G401.6 (cell line): ENCODE measurements at regions not wholly inside any gene's neighbourhood (a gene's known extent, or its start where the extent isn't known, plus 50 kb on each side); places are given as distances from the start of the nearest gene placed in this dataset.
"Not testable (repeated sequence)": the region's sequence is repeated elsewhere in the genome, so short reads cannot be mapped to it uniquely, and the experiment has no call there.

Source experiments
- FAIRE-seq: peaks from 2 replicates; lab custom pipeline; 2012; peaks lifted over from hg19 to GRCh38; lab: Jason Lieb, UNC

DNA sequence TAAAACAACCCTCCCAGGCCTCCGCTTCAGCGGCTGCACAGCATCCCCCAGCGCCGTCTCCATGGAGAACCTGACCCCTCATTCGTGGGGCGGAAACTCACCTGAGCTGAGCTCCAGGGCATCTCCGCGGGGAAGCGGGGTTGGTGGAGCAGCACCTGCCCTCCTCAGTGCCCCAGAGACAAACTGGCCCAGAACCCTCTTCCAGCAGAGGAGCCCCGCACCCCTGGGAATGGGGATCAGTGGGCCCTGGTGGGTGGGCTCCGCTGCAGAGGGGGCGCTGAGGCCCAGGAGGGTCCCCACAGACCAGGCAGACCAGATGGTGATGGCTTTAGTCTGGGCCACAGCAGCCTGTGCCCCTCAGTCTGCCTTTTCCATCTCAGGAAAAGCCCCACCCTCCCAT, 261.2 kb downstream of the ADGRD1 start:
- not testable (repeated sequence) for FAIRE-seq

DNA sequence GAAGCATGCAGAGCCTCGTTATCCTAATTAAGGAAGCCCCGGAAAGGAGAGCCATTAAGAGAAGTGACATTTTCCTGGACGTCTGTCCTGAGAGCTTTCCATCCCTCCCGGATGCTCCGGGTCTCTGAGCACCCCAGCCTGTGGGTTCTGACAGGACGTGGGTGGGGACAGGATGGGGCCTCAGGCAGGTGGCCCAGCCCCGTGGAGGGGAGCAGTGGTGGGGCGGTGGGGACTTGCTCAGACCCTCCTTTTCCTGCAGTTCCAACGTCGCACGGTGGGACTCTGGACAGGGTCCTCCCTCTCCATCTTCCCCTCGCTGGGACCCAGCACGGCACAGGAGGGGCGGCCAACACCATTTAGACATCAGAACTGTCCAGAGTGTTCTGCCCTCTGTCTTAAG, 262.9 kb downstream of the ADGRD1 start:
- FAIRE-seq = not testable (repeated sequence)

- no peak for FAIRE-seq
Measured at GRCh38 chr12:131217024-131217586, 263.4 kb downstream of the ADGRD1 start.

GRCh38 chr12:131218026-131218922, 264.6 kb downstream of the ADGRD1 start:
- no peak for FAIRE-seq

DNA sequence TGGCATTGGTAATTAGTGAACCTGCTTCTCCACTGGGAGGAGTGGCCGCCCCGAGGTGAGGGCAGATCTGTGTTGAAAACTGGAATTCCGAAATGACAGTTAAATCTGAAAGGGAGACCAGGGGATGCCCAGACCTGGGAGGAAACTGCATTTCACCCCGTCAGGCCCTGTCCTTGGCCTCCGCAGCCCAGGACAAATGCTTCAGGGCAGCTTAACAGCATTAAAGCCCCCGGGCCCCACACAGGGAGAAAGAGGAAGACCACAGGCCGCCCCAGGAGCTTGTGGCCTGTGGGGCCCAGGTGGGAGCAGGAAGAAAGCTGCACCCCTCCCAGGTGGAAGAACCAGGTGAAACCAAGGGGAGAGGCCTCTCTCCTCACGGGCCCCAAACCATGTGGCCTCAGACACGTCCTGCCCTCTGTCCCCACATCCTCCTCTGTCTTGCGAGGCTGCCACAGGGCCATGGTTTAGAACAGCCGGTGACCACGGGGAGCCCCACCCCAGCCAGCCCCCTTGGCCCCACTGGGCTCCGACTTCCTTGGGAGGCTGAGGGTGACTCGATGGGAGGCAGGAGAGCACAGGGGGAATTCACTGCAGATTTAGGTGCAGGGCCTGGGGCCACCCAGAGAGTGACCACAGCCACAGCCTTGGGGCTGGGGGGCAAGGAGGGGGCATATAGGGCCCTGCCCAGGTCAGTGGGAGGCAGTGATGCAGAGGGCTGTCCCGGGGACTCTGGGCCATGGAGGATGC, 265.4 kb downstream of the ADGRD1 start:
- FAIRE-seq = no peak

DNA sequence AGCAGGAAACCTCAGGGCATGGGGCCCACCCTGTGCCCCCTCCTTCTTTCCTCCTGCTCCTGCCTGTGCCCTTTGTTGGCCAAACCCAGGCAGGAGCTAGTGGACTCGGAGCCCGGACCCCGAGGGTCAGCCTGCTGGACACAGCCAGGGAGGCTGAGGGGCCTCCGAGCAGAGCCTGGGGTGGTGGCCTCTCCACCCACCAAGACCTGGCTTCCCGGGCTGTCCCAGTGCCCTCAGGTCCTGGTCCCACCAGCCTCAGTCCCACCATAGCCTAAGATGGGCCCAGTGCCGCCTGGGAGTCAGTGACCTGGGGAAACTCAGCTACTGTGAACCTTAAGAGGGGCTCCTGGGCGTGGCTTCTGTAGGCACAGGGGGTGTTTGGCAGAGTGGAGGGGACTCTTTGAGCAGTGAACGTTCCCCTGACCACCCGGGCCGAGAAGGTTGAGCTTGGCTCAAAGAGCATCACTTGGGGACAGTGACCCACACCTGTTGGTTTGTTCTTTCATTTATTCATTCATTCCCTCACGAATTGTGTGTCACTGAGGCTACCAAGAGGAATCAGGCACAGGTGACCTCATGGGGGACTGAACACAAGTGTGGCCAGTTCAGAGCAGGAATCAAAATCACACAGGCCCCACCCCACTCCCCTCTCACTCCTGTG, 266.1 kb downstream of the ADGRD1 start:
- FAIRE-seq = no peak

DNA sequence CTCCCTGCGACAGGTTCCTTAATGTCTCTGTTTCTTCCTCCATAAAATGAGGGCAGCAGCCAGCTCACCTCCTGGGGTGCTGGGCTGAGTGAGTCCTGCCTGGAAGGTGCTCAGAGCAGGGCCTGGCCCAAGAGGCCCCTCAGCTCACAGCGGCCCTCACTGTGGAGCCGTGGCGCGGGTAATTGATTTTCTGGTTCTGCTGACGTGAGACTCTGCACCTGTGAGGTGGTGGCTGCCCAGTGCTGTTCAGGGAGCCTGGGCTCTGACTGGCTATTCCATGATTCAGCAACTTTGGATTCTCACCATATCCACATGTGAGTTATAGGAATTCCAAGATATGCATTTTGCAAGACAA, 266.6 kb downstream of the ADGRD1 start:
- FAIRE-seq = no peak

DNA sequence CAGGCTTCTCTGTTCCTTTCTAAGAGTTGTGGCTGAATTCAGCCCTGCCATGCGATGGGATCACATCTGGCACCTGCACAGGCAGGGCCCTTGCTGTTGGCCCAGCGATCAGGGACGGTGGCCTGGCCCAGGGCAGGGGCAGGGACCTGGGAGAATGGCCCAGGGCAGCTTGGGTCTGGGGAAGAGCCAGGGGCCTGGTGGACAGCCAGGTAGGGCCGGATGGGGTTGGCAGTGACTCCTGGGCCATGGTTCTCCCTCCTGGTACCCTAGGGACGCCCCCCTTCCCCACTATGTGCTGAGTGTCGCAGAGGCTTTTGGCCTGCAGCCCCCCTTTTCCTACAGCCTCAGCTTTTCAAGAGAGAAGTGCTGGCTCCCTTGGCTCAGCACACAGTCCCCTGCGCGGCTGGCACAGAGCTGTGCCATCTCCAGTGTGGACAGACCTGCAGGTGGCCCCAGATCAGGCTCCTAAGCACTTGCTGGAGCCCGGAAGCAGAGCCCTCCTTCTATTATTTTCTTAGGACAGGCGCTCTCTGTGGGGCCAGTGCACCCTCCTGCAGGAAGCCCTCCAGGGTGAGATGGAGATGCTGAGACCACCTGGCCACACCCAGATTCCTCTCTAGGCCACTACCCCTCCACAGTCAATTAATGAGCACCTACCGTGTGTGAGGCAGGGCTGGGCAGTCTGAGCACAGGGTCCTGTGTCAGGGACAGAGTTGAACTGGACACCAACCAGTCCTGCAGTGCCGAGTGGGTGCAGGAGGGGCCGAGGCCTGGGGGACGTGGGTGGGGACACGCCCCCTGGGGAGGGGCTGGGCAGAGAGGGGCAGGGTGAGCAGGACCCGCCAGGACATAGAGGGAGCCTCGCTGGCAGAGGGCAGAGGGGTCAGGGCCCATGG, 267.6 kb downstream of the ADGRD1 start:
- no peak for FAIRE-seq

DNA sequence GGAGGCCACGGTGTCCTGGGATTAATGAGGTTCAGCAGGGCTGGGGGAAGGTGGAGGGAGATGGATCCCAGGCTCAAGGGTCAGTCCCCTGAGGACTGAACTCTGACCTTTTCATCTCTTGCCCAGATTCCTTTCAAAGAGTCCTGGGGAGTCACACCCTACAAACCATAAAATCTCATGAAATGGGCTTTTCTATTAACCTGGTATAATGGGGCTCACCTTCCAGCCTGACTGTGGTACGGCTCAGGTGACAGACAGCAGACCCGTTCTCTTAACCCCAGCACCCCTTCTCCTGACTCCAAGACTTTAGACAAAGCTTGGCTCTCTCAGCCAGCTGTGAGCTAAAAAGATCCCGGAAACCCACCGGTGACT, 268.2 kb downstream of the ADGRD1 start:
- FAIRE-seq = no peak

- FAIRE-seq = no peak
Measured at GRCh38 chr12:131222329-131223139, 268.8 kb downstream of the ADGRD1 start.

DNA sequence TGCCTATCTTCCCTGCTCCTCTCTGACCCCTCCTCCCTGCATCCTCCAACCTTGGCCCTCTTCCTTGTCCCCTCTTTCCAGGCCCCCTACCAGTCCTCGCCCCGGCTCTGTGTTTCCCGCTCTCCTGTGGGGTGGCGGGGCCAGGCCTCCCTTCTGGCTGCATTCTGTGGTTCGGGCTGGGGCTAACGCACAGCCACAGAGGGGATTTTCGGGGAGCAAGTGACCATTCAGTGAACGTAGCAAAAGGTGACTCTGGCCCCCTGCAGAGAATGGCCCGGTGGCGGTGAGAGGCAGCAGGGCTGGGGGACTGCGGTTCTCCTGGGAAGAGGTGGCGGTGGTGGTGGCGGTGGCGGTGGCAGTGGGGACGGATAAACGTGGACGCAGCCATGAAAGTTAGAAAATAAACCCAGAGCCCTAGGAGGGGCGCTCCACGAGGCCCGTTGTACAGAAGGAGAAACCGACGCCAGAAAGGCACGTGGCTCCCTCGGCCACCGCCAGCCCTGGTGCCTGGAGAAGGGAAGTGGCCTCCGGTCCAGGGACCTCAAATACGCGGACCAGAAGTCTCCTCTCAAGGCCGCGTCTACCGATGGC, 269.6 kb downstream of the ADGRD1 start:
- FAIRE-seq = no peak

DNA sequence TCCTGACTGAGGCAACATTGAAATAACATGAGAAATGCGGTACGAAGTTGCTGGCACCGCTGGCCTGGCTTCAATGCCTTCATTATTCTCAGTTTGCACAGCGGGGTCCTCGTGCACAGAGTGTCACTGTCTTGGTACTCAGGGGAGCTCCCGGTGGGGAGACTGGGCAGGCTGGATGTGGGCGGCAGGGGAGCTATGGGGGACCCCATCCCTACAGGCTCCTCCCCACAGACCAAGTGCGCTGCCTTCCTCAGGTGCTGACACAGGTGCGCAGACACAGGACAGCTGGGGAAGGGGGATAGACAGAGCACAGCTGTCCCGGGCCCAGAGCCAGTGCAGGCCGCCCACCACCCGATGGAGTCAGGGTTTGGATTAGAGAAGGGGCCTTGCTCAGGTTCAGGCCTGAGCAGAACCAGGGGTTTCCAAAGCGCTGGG, 270.1 kb downstream of the ADGRD1 start:
- FAIRE-seq = no peak

DNA sequence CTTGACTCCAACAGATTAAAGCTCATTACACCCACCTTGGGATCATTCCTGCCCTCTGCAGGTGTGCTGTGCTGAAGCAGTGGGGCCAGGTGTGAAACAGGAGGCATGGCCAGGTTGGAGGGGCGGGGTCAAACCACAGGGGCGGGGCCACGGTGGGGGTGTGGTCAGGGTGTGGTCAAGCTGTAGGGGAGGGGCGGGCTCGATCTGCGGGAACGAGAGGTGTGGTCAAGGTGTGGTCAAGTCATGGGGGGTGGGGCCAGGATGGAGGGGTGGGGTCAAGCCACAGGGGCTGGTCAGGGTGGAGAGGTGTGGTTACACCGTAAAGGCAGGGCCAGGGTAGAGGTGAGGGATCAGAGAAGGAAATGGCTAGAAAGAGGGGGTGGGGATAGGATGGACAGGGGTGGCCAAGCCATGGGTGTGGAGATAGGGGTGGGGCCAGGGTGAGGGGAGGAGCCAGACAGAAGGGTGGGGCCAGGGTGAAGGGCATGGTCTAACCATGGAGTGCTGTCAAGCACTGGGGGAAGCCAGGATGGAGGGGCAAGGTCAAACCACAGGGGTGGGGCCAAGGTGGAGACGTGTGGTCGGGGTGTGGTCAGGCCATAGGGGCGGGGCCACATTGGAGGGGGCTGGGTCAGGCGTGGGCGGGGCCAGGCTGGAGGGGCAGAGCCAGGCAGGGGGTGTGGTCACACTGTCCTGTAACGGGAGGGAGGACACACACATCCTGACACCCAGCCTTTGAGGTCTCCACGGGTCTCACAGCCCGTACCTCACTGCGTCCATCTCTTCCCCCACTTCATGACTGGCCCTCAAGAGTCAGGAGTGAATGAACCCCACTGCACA, 270.7 kb downstream of the ADGRD1 start:
- not testable (repeated sequence) for FAIRE-seq

DNA sequence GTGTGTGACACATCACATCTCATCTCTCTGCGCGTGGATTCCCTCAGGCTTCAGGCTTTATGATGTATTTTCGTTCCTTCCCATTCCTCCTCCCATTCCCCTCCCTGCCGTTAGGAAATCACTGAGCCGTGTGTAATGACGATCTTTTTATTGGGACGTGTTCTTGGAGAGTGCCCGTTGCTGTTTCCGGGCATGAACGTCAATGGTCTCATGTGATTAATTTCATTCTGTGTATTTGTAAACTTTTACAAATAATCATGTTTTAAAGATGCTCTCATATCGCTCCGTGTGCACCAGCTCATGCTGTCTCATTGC, 271.3 kb downstream of the ADGRD1 start:
- not testable (repeated sequence) for FAIRE-seq

GRCh38 chr12:131226345-131227265, 272.9 kb downstream of the ADGRD1 start:
- no peak for FAIRE-seq

- FAIRE-seq = not testable (repeated sequence)
Measured at GRCh38 chr12:131227641-131228040, 273.9 kb downstream of the ADGRD1 start.

DNA sequence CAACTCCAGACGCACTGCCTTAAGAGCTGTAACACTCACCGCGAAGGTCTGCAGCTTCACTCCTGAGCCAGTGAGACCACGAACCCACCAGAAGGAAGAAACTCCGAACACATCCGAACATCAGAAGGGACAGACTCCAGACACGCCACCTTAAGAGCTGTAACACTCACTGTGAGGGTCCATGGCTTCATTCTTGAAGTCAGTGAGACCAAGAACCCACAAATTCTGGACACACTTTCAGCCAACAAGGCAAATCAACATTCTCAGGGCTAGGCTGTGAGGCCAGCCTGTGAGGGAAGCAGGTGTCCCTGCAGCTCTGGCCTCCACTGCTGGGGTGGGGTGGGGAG, 275.3 kb downstream of the ADGRD1 start:
- not testable (repeated sequence) for FAIRE-seq
